Sigmoid colon (tissue), 4 donors: ENCODE measurements at regions not wholly inside any gene's neighbourhood (a gene's known extent, or its start where the extent isn't known, plus 50 kb on each side); places are given as distances from the start of the nearest gene placed in this dataset.

Experiments
- EP300 ChIP-seq, 4 donors: sonication (generic); formaldehyde crosslinking; IDR thresholded peaks; one replicate each; pipeline ENCODE4 v1.6.1; 2017; ENCODE audit warnings: antibody characterized with exemption in 4 of 4
- POLR2A ChIP-seq, 2 donors: fragments of 450-650 bp; IDR thresholded peaks; one replicate each; pipeline ENCODE4 v1.6.1; 2016; ENCODE audit warnings: antibody characterized with exemption in 2 of 2, mild to moderate bottlenecking in 2 of 2, moderate library complexity in 2 of 2
- POLR2AphosphoS5 ChIP-seq, 4 donors: sonication (generic); formaldehyde crosslinking; IDR thresholded peaks; one replicate each; pipeline ENCODE4 v1.6.1; 2017; ENCODE audit warnings: antibody characterized with exemption in 4 of 4
- TF ChIP-seq, protein P1 (sequence below), 4 experiments: fragments of 450-650 bp in 3 of 4; fragments of 200-600 bp in 1 of 4; IDR thresholded peaks; one replicate each; pipeline ENCODE4 v1.5.1; 2016 to 2019; ENCODE audit warnings: antibody characterized with exemption in 4 of 4, mild to moderate bottlenecking in 3 of 4, moderate library complexity in 2 of 4

DNA sequence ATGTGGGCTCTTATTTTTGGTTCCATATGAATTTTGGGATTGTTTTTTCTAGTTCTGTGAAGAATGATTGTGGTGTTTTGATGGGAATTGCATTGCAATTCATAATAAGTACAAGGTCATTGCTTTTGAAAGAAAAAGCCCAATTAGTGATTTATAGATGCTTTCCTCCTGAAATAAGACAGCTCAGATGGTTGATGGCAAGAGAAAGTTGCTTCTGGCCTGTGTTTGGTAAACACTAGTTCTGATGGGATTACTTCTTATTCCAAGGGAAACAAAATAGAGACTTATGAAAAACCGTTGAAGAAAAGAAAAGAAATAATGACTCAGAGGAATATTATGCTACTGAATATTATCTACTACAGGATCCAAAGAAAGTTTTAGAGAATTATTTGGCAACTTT is 144.9 kb downstream of the SPANXA1 start:
- TF ChIP-seq, protein P1, sequence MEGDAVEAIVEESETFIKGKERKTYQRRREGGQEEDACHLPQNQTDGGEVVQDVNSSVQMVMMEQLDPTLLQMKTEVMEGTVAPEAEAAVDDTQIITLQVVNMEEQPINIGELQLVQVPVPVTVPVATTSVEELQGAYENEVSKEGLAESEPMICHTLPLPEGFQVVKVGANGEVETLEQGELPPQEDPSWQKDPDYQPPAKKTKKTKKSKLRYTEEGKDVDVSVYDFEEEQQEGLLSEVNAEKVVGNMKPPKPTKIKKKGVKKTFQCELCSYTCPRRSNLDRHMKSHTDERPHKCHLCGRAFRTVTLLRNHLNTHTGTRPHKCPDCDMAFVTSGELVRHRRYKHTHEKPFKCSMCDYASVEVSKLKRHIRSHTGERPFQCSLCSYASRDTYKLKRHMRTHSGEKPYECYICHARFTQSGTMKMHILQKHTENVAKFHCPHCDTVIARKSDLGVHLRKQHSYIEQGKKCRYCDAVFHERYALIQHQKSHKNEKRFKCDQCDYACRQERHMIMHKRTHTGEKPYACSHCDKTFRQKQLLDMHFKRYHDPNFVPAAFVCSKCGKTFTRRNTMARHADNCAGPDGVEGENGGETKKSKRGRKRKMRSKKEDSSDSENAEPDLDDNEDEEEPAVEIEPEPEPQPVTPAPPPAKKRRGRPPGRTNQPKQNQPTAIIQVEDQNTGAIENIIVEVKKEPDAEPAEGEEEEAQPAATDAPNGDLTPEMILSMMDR (IDR thresholded peaks at IDR 0.05), result no peak
- TF ChIP-seq POLR2A (IDR thresholded peaks at IDR 0.05) (no peak), POLR2AphosphoS5 (IDR thresholded peaks at IDR 0.05) (no peak), EP300 (IDR thresholded peaks at IDR 0.05) (no peak)
